ENCODE measurements at regions not wholly inside any gene's neighbourhood (a gene's known extent, or its start where the extent isn't known, plus 50 kb on each side); places are given as distances from the start of the nearest gene placed in this dataset.

GRCh38 chr7:4574851-4575250, 107.2 kb upstream of the FOXK1 start:
- no peak overlapping the region for H3K4me3 ChIP-seq
- intact Hi-C loops (cut with DNase I; ENCODE audit: low total_unique reads), result no loop called here
- no peaks in the 10 kb centered on the region for H3K27me3 ChIP-seq
- H3K27ac ChIP-seq, result no peak overlapping the region
- no peak for DNase-seq
- no peaks in the 10 kb centered on the region for H3K4me1 ChIP-seq
- TF ChIP-seq EP300 (IDR thresholded peaks at IDR 0.05) (no peak), CTCF (IDR thresholded peaks at IDR 0.05) (no peak), POLR2A (IDR thresholded peaks at IDR 0.05) (no peak), POLR2AphosphoS5 (IDR thresholded peaks at IDR 0.05) (no peak)
- no peaks in the 10 kb centered on the region for H3K36me3 ChIP-seq
- H3K9me3 ChIP-seq, result peaks cover 0 to 4% (median 2%) of the 10 kb centered on the region in 4 donors

DNA sequence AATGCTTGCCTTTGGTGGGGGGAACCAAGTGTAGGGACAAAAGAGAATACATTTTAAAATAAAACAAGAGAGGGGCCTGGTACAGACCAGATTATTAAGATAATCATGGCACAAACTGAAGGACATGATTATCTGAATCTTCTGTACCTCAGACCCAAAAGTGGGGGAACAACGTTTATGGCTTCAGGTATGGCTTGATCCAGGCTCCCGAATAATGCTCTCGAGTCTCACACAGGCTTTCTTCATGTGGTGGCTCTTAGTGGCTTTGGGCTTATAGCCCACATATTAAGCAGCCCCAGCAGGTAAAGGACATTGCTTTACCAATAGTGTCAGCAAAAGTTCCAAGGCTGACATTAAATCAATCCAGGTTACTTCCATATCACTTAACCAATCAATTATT, 106.8 kb upstream of the FOXK1 start:
- Histone ChIP-seq H3K27ac (no peak overlapping the region), H3K4me1 (no peaks in the 10 kb centered on the region), H3K9me3 (peaks cover 0 to 4% (median 2%) of the 10 kb centered on the region in 4 donors), H3K27me3 (no peaks in the 10 kb centered on the region), H3K4me3 (no peak overlapping the region), H3K36me3 (no peaks in the 10 kb centered on the region)
- TF ChIP-seq POLR2A (IDR thresholded peaks at IDR 0.05) (no peak), CTCF (IDR thresholded peaks at IDR 0.05) (no peak), POLR2AphosphoS5 (IDR thresholded peaks at IDR 0.05) (no peak), EP300 (IDR thresholded peaks at IDR 0.05) (no peak)
- 91 to 94% (median 94%) methylated on average over 3 of the region's 3 CpGs for WGBS, 5 donors
- no peak for DNase-seq
- intact Hi-C loops (cut with DNase I; ENCODE audit: low total_unique reads), result no loop called here

- Histone ChIP-seq H3K9me3 (no peaks in the 10 kb centered on the region), H3K27ac (no peak overlapping the region), H3K4me3 (no peak overlapping the region), H3K27me3 (peaks cover 0 to 14% (median 0%) of the 10 kb centered on the region in 3 donors), H3K36me3 (no peaks in the 10 kb centered on the region), H3K4me1 (no peaks in the 10 kb centered on the region)
- WGBS, 5 donors, result 81 to 89% (median 87%) methylated on average over 18 to 20 of the region's 20 CpGs
- TF ChIP-seq CTCF (IDR thresholded peaks at IDR 0.05) (no peak), POLR2AphosphoS5 (IDR thresholded peaks at IDR 0.05) (no peak), EP300 (IDR thresholded peaks at IDR 0.05) (no peak), POLR2A (IDR thresholded peaks at IDR 0.05) (no peak)
- intact Hi-C loops (cut with DNase I; ENCODE audit: low total_unique reads), result no loop called here
- DNase-seq, result peak in 1 of 2 donors; percentile 8
These were observed 78.9 kb upstream of the FOXK1 start for GRCh38 chr7:4602905-4603842.

GRCh38 chr7:4603843-4604231, 78.3 kb upstream of the FOXK1 start:
- Histone ChIP-seq H3K36me3 (no peaks in the 10 kb centered on the region), H3K27me3 (peaks cover 0 to 14% (median 0%) of the 10 kb centered on the region in 3 donors), H3K4me3 (no peak overlapping the region), H3K9me3 (no peaks in the 10 kb centered on the region), H3K27ac (no peak overlapping the region), H3K4me1 (no peaks in the 10 kb centered on the region)
- no peak for TF ChIP-seq EP300 (IDR thresholded peaks at IDR 0.05)
- no peak for TF ChIP-seq POLR2AphosphoS5 (IDR thresholded peaks at IDR 0.05)
- no peak for TF ChIP-seq CTCF (IDR thresholded peaks at IDR 0.05)
- no peak for TF ChIP-seq POLR2A (IDR thresholded peaks at IDR 0.05)
- 94 to 97% (median 97%) methylated on average over 8 of the region's 8 CpGs for WGBS, 5 donors
- DNase-seq, result no peak
- intact Hi-C loops (cut with DNase I; ENCODE audit: low total_unique reads), result no loop called here
